DND-41 (cell line): ENCODE measurements at regions not wholly inside any gene's neighbourhood (a gene's known extent, or its start where the extent isn't known, plus 50 kb on each side); places are given as distances from the start of the nearest gene placed in this dataset.

Experiments used
- ATAC-seq: fragments of 200-7000 bp; cut with Tn5 transposase; 3 replicates; pipeline ENCODE4 v1.9.1; 2021; ENCODE audit warnings: low read depth; ENCODE audit not compliant: insufficient read depth
- DNase-seq: peaks from one replicate; pipeline ENCODE4 v3.0.0-alpha.2; 2020
- H2AFZ ChIP-seq: 2 replicates; pipeline ENCODE4 v1.6.0; 2012; ENCODE audit warnings: low read depth, low read length
- H3K27ac ChIP-seq: 2 replicates; pipeline ENCODE4 v1.5.1; 2012; ENCODE audit warnings: low read length, inconsistent platforms
- H3K27me3 ChIP-seq: fragments of 200-600 bp; sonication (generic); 2 replicates; pipeline ENCODE4 v1.6.0; 2012; ENCODE audit warnings: low read length, mild to moderate bottlenecking, inconsistent platforms; ENCODE audit not compliant: insufficient read depth, poor library complexity
- H3K36me3 ChIP-seq: 2 replicates; pipeline ENCODE4 v1.5.1; 2012; ENCODE audit warnings: low read length, inconsistent platforms; ENCODE audit not compliant: insufficient read depth
- H3K4me1 ChIP-seq: 2 replicates; pipeline ENCODE4 v1.5.1; 2012; ENCODE audit warnings: mild to moderate bottlenecking, low read length; ENCODE audit not compliant: insufficient read depth
- H3K4me2 ChIP-seq: 2 replicates; pipeline ENCODE4 v1.6.0; 2012; ENCODE audit warnings: mild to moderate bottlenecking, moderate library complexity, low read length, inconsistent platforms; ENCODE audit not compliant: insufficient read depth
- H3K4me3 ChIP-seq, 2 experiments: fragments of 200-600 bp in 1 of 2; shearing (Covaris generic) in 1 of 2; 2 replicates each; pipeline ENCODE4 v1.5.1; 2012 to 2016; ENCODE audit warnings: inconsistent platforms in 2 of 2, low read length in 2 of 2, mild to moderate bottlenecking in 2 of 2, low read depth in 1 of 2, moderate library complexity in 1 of 2
- H3K79me2 ChIP-seq: 2 replicates; pipeline ENCODE4 v1.6.0; 2012; ENCODE audit warnings: low read length, inconsistent platforms; ENCODE audit not compliant: insufficient read depth
- H3K9ac ChIP-seq: 2 replicates; pipeline ENCODE4 v1.6.0; 2012; ENCODE audit warnings: low read depth, mild to moderate bottlenecking, inconsistent platforms, low read length, moderate library complexity
- H3K9me3 ChIP-seq: 2 replicates; pipeline ENCODE4 v1.5.1; 2012; ENCODE audit warnings: low read length, moderate library complexity, mild to moderate bottlenecking, inconsistent platforms; ENCODE audit not compliant: insufficient read depth, severe bottlenecking
- H4K20me1 ChIP-seq: 2 replicates; pipeline ENCODE4 v1.6.0; 2012; ENCODE audit warnings: low read length; ENCODE audit not compliant: insufficient read depth
- EZH2 ChIP-seq: IDR thresholded peaks from 3 replicates; pipeline ENCODE4 v1.6.1; 2012; ENCODE audit warnings: borderline replicate concordance, low read depth, mild to moderate bottlenecking, moderate library complexity, low read length, inconsistent platforms; ENCODE audit not compliant: severe bottlenecking
- TF ChIP-seq, protein P1 (sequence below): IDR thresholded peaks from 2 replicates; pipeline ENCODE4 v1.5.1; 2012; ENCODE audit warnings: borderline replicate concordance, low read length, moderate library complexity, mild to moderate bottlenecking; ENCODE audit not compliant: poor library complexity, severe bottlenecking; ENCODE audit errors: extremely low read depth

DNA sequence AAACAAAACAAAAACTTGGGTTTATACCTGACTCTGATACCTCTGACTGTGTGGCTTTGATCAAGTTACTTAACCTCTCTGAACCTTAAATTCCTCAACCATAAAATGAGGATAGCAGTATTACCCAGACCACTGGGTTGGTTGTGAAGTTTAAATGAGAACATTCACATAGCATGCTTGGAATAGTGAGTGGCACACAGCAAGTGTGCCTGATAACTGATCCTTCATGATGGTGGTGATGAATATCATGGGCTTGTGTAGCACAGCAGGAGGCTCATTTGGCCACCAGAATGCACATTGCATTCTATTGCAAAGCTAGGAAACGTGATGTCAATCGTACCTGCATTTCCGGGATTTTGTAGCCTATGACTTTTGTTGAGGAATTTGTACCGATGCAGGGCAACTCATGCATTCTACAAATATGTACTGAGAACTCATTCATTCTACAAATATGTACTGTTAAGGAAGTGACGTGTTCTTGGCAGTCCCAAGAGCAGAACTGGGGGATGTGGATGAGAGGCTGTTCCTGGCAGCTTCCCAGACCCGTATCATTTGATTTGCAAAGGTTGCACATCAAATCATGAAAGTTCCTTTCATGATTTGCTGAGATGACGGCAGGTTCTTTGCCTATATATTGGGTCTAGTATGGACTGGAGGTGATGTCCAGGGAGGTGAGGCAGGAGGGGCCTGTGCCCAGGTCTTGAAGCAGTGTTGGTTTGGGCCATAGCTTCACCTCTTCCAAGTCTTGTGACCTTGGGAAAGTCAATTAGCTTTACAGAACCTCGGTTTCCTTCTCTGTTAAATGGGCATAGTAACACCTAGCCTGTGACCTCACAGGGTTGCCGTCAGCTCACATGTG, 94.6 kb upstream of the SMNDC1 start:
- no peak for DNase-seq
- Histone ChIP-seq H3K27me3 (no peaks in the 10 kb centered on the region), H3K27ac (no peak overlapping the region), H3K79me2 (no peaks in the 10 kb centered on the region), H3K9ac (no peak overlapping the region), H3K9me3 (no peaks in the 10 kb centered on the region), H3K4me1 (no peaks in the 10 kb centered on the region), H2AFZ (no peak overlapping the region), H4K20me1 (no peaks in the 10 kb centered on the region), H3K36me3 (no peaks in the 10 kb centered on the region), H3K4me2 (no peak overlapping the region), H3K4me3 (no peak overlapping the region)
- ATAC-seq, result no peak
- no peak for TF ChIP-seq EZH2
- TF ChIP-seq, protein P1, sequence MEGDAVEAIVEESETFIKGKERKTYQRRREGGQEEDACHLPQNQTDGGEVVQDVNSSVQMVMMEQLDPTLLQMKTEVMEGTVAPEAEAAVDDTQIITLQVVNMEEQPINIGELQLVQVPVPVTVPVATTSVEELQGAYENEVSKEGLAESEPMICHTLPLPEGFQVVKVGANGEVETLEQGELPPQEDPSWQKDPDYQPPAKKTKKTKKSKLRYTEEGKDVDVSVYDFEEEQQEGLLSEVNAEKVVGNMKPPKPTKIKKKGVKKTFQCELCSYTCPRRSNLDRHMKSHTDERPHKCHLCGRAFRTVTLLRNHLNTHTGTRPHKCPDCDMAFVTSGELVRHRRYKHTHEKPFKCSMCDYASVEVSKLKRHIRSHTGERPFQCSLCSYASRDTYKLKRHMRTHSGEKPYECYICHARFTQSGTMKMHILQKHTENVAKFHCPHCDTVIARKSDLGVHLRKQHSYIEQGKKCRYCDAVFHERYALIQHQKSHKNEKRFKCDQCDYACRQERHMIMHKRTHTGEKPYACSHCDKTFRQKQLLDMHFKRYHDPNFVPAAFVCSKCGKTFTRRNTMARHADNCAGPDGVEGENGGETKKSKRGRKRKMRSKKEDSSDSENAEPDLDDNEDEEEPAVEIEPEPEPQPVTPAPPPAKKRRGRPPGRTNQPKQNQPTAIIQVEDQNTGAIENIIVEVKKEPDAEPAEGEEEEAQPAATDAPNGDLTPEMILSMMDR, result no peak

DNA sequence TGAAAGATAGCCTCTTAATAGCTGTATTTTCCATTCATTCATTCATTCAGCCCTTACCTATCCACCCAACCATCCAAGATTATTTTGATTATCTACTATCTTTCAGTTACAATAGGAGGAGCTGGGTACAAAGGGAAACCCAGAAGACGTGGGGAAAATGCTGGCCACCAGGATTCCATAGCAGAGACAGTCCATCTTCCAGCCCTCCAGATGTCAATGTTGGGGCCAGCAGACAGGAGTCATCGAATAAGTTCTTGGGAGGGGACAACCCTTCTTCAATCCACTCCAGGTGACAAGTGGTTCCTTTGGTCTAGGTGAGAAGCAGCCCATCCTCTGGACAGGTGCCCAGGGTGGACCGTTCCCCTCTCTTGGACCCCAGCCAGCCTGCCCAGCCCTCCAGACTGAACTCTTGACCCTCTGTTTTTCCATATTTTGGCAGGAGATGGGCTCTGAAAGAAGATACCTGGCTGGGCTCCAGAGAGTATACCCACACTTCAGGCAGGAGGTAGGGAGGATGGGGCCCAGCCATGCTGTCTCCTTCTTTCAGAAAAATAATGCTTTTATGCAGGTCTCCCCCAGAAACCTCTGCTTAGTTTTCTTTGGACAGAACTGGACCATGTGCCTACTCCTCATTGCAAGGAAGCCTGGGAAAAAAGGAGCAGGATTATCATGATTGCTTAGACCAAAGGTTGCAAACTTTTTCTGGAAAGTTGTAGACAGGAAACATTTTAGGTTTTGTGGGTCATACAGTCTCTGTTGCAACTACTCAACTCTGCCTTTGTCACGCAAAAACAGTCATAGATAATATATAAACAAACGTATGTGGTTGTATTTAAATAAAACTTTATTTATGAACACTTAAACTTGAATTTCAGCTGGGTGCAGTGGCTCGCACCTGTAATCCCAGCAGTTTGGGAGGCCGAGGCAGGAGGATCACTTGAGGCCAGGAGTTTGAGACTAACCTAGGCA, 95.5 kb upstream of the SMNDC1 start:
- TF ChIP-seq, protein P1, result no peak
- no peak for TF ChIP-seq EZH2
- DNase-seq, result no peak
- H3K27me3 ChIP-seq, result no peaks in the 10 kb centered on the region
- H3K4me3 ChIP-seq, result no peak overlapping the region
- no peaks in the 10 kb centered on the region for H3K36me3 ChIP-seq
- no peak overlapping the region for H3K27ac ChIP-seq
- H3K9me3 ChIP-seq, result no peaks in the 10 kb centered on the region
- H2AFZ ChIP-seq, result no peak overlapping the region
- no peak overlapping the region for H3K4me2 ChIP-seq
- no peak overlapping the region for H3K9ac ChIP-seq
- ATAC-seq, result no peak
- no peaks in the 10 kb centered on the region for H3K79me2 ChIP-seq
- H3K4me1 ChIP-seq, result no peaks in the 10 kb centered on the region
- no peaks in the 10 kb centered on the region; the same call in 1 of the 2 replicates for H4K20me1 ChIP-seq

DNA sequence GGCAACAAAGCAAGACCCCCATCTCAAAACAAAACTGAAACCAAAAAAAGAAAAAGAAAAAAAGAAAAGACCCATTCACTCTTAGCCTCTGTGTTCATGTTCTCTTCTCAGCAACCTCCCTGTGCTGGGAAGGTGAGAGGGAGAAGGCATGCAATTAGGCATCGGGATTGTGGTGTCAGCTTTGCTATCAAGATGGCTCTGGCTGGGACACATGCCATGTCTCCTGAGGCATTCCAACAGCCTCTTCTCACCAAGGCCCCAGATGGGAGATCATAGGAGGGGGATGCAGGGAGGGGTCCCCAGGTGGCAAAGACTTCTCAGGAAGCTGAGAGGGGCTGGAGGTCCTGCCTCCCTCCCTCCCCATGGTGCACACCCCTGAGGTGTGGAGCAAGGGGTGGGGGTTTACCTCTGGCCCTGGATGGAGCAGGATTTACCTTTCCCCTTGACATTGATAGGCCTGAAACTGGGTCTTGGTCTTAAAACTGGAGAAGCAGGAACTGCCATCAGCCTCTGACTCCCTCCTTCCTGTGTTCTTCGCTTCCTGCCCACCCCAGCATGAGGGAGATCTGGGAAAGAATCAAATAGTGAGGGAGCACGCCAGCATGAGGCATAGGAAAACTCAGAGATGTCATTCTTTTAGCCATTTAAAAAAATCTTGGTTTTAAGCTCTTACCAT, 96.2 kb upstream of the DUSP5 start:
- Histone ChIP-seq H3K4me2 (no peak overlapping the region), H3K36me3 (no peaks in the 10 kb centered on the region)

More for the DNA sequence above, 96.2 kb upstream of the DUSP5 start:
- Histone ChIP-seq H3K79me2 (no peaks in the 10 kb centered on the region), H3K27me3 (peaks cover 12% of the 10 kb centered on the region), H3K9me3 (no peaks in the 10 kb centered on the region), H4K20me1 (no peaks in the 10 kb centered on the region; the same call in 1 of the 2 replicates), H3K27ac (no peak overlapping the region), H3K9ac (no peak overlapping the region), H2AFZ (no peak overlapping the region; the same call in 1 of the 2 replicates), H3K4me3 (no peak overlapping the region), H3K4me1 (no peaks in the 10 kb centered on the region)
- ATAC-seq, result peak; percentile 27; the same call in 1 of the 3 replicates
- TF ChIP-seq EZH2, result no peak
- TF ChIP-seq, protein P1, result no peak
- no peak for DNase-seq
